H9 (cell line): ENCODE measurements at regions not wholly inside any gene's neighbourhood (a gene's known extent, or its start where the extent isn't known, plus 50 kb on each side); places are given as distances from the start of the nearest gene placed in this dataset.

ENCODE experiments used
- DNase-seq: peaks from one replicate; pipeline ENCODE4 v3.0.0-alpha.2; 2017
- H2AFZ ChIP-seq: one replicate; pipeline ENCODE4 v1.6.1; 2013; ENCODE audit warnings: mild to moderate bottlenecking, low read length, control low read depth, moderate library complexity
- H2AK5ac ChIP-seq: 2 replicates; pipeline ENCODE4 v1.6.1; 2013; ENCODE audit warnings: low read length, control low read depth, mixed read lengths; ENCODE audit not compliant: insufficient read length
- H2BK120ac ChIP-seq: one replicate; pipeline ENCODE4 v1.6.1; 2013; ENCODE audit warnings: low read depth, mild to moderate bottlenecking, low read length, control low read depth, inconsistent platforms; ENCODE audit not compliant: poor library complexity, severe bottlenecking
- H2BK12ac ChIP-seq: 2 replicates; pipeline ENCODE4 v1.6.1; 2013; ENCODE audit warnings: low read length, control low read depth, mixed read lengths, low read depth; ENCODE audit not compliant: insufficient read length
- H2BK15ac ChIP-seq: 2 replicates; pipeline ENCODE4 v1.6.1; 2013; ENCODE audit warnings: low read depth, low read length, control low read depth
- H2BK20ac ChIP-seq: one replicate; pipeline ENCODE4 v1.6.1; 2013; ENCODE audit warnings: low read depth, mild to moderate bottlenecking, low read length, control low read depth, inconsistent platforms; ENCODE audit not compliant: poor library complexity, severe bottlenecking
- H2BK5ac ChIP-seq: 2 replicates; pipeline ENCODE4 v1.6.1; 2013; ENCODE audit warnings: low read length, control low read depth, mixed read lengths; ENCODE audit not compliant: insufficient read length
- H3K14ac ChIP-seq: 2 replicates; pipeline ENCODE4 v1.6.1; 2013; ENCODE audit warnings: low read length, control low read depth; ENCODE audit not compliant: insufficient read depth
- H3K18ac ChIP-seq: 2 replicates; pipeline ENCODE4 v1.6.1; 2013; ENCODE audit warnings: low read depth, mild to moderate bottlenecking, mixed read lengths, low read length, control low read depth; ENCODE audit not compliant: insufficient read length
- H3K23ac ChIP-seq: 2 replicates; pipeline ENCODE4 v1.6.1; 2013; ENCODE audit warnings: low read length, control low read depth, mixed read lengths, low read depth; ENCODE audit not compliant: insufficient read length
- H3K23me2 ChIP-seq: 2 replicates; pipeline ENCODE4 v1.6.1; 2013; ENCODE audit warnings: low read depth, mild to moderate bottlenecking, mixed read lengths, low read length, control low read depth; ENCODE audit not compliant: insufficient read length, poor library complexity, severe bottlenecking
- H3K27ac ChIP-seq: 2 replicates; pipeline ENCODE4 v1.5.1; 2013; ENCODE audit warnings: low read length, control low read depth, mixed read lengths, low read depth; ENCODE audit not compliant: insufficient read length
- H3K27me3 ChIP-seq: 2 replicates; pipeline ENCODE4 v1.6.1; 2013; ENCODE audit warnings: low read length, control low read depth, inconsistent platforms; ENCODE audit not compliant: insufficient read depth
- H3K4ac ChIP-seq: 2 replicates; pipeline ENCODE4 v1.6.1; 2013; ENCODE audit warnings: low read depth, mild to moderate bottlenecking, control low read depth, inconsistent platforms, low read length, moderate library complexity
- H3K4me1 ChIP-seq: 2 replicates; pipeline ENCODE4 v1.6.1; 2013; ENCODE audit warnings: low read length, control low read depth, inconsistent platforms; ENCODE audit not compliant: insufficient read depth
- H3K4me2 ChIP-seq: 2 replicates; pipeline ENCODE4 v1.6.1; 2013; ENCODE audit warnings: low read length, control low read depth, mixed read lengths; ENCODE audit not compliant: insufficient read length, insufficient read depth
- H3K56ac ChIP-seq: 2 replicates; pipeline ENCODE4 v1.6.1; 2013; ENCODE audit warnings: low read depth, mild to moderate bottlenecking, mixed read lengths, low read length, control low read depth; ENCODE audit not compliant: insufficient read length
- H3K79me1 ChIP-seq: 2 replicates; pipeline ENCODE4 v1.6.1; 2013; ENCODE audit warnings: low read depth, mild to moderate bottlenecking, moderate library complexity, low read length, control low read depth, inconsistent platforms; ENCODE audit not compliant: insufficient read depth, poor library complexity, severe bottlenecking
- H3K79me2 ChIP-seq: 2 replicates; pipeline ENCODE4 v1.6.1; 2013; ENCODE audit warnings: low read length, control low read depth, inconsistent platforms; ENCODE audit not compliant: insufficient read depth
- H3K9ac ChIP-seq: 2 replicates; pipeline ENCODE4 v1.6.1; 2013; ENCODE audit warnings: low read length, control low read depth, mixed read lengths; ENCODE audit not compliant: insufficient read length; ENCODE audit errors: extremely low read depth
- H3K9me3 ChIP-seq: one replicate; pipeline ENCODE4 v1.6.1; 2013; ENCODE audit warnings: low read depth, low read length, inconsistent platforms; ENCODE audit not compliant: control insufficient read depth
- H3T11ph ChIP-seq: one replicate; pipeline ENCODE4 v1.6.1; 2013; ENCODE audit warnings: mild to moderate bottlenecking, low read length, control low read depth, inconsistent platforms
- H4K20me1 ChIP-seq: one replicate; pipeline ENCODE4 v1.6.1; 2013; ENCODE audit not compliant: control insufficient read depth, insufficient read length, insufficient read depth
- H4K5ac ChIP-seq: 2 replicates; pipeline ENCODE4 v1.6.1; 2013; ENCODE audit warnings: low read depth, mild to moderate bottlenecking, mixed read lengths, low read length, control low read depth; ENCODE audit not compliant: insufficient read length
- H4K8ac ChIP-seq: replicated peaks from 2 replicates; pipeline ENCODE4 v1.6.1; 2013; ENCODE audit warnings: low read length, control low read depth, mixed read lengths, low read depth; ENCODE audit not compliant: insufficient read length
- H4K91ac ChIP-seq: 2 replicates; pipeline ENCODE4 v1.6.1; 2013; ENCODE audit warnings: low read depth, mild to moderate bottlenecking, moderate library complexity, mixed read lengths, low read length, control low read depth; ENCODE audit not compliant: insufficient read length
- H3K27ac Mint-ChIP-seq, 3 experiments: 2 replicates in 2 of 3; 3 replicates in 1 of 3; pipeline ENCODE4 v1.8.0; 2020 to 2021; ENCODE audit warnings: mixed read lengths in 3 of 3, mild to moderate bottlenecking in 1 of 3, moderate library complexity in 1 of 3
- H3K27me3 Mint-ChIP-seq: 2 replicates; pipeline ENCODE4 v1.8.0; 2021; ENCODE audit warnings: low read depth, mild to moderate bottlenecking, moderate library complexity, mixed read lengths
- H3K36me3 Mint-ChIP-seq, 3 experiments: 2 replicates in 2 of 3; 3 replicates in 1 of 3; pipeline ENCODE4 v1.8.0; 2020 to 2021; ENCODE audit warnings: low read depth in 3 of 3, mixed read lengths in 3 of 3; ENCODE audit not compliant: insufficient read depth in 1 of 3
- H3K4me1 Mint-ChIP-seq, 2 experiments: 2 replicates each; pipeline ENCODE4 v1.8.0; 2020; ENCODE audit warnings: mixed read lengths in 2 of 2
- H3K4me3 Mint-ChIP-seq, 2 experiments: 2 replicates in 1 of 2; 3 replicates in 1 of 2; pipeline ENCODE4 v1.8.0; 2020 to 2021; ENCODE audit warnings: mild to moderate bottlenecking in 2 of 2, mixed read lengths in 2 of 2, moderate library complexity in 1 of 2
- H3K9me3 Mint-ChIP-seq, 2 experiments: 2 replicates in 1 of 2; 3 replicates in 1 of 2; pipeline ENCODE4 v1.8.0; 2020; ENCODE audit warnings: mild to moderate bottlenecking in 2 of 2, mixed read lengths in 2 of 2, moderate library complexity in 1 of 2
- CTCF ChIP-seq: fragments of 200-600 bp; sonication (generic); conservative IDR thresholded peaks from 3 replicates; pipeline ENCODE4 v1.8.0; 2021; ENCODE audit warnings: antibody characterized with exemption, mild to moderate bottlenecking
- WGBS: extraction: QIAGEN DNeasy Blood & Tissue Kit; methylation state at CpG from one replicate; pipeline ENCODE4 v1.1.7; 2013; ENCODE audit warnings: missing lambda C conversion rate, low lambda C conversion rate, mixed read lengths; ENCODE audit not compliant: insufficient read length; ENCODE audit errors: extremely low coverage; 5-methylcytosine and 5-hydroxymethylcytosine counted together

GRCh38 chr2:21515903-21516302, 392.1 kb downstream of the TDRD15 start:
- Histone ChIP-seq H3K18ac (no peak overlapping the region), H2BK12ac (no peak overlapping the region), H2BK15ac (no peak overlapping the region), H3K27me3 (no peaks in the 10 kb centered on the region), H2BK120ac (no peak overlapping the region), H3K27ac (no peak overlapping the region), H3K4ac (no peak overlapping the region), H3K23ac (no peak overlapping the region), H3K9ac (no peak overlapping the region), H4K8ac (no peak overlapping the region), H2BK5ac (no peak overlapping the region), H2BK20ac (no peak overlapping the region), H2AFZ (no peak overlapping the region), H3K9me3 (no peaks in the 10 kb centered on the region), H3T11ph (no peak overlapping the region), H3K4me1 (no peaks in the 10 kb centered on the region), H2AK5ac (no peak overlapping the region), H4K91ac (no peak overlapping the region), H4K20me1 (no peaks in the 10 kb centered on the region), H3K56ac (no peak overlapping the region), H3K4me2 (no peak overlapping the region), H3K14ac (no peak overlapping the region), H3K23me2 (no peaks in the 10 kb centered on the region), H4K5ac (no peak overlapping the region), H3K79me2 (no peaks in the 10 kb centered on the region), H3K79me1 (no peaks in the 10 kb centered on the region)
- Mint-ChIP-seq H3K4me1 (no peaks in the 10 kb centered on the region), H3K9me3 (no peaks in the 10 kb centered on the region; a peak in 1 of 5 replicates), H3K4me3 (no peak overlapping the region), H3K27me3 (no peaks in the 10 kb centered on the region), H3K36me3 (no peaks in the 10 kb centered on the region), H3K27ac (no peak overlapping the region)
- no CpG with 5 or more reads among the region's 1 CpG for WGBS
- no peak for DNase-seq
- no peak for TF ChIP-seq CTCF
